ENCODE measurements at regions not wholly inside any gene's neighbourhood (a gene's known extent, or its start where the extent isn't known, plus 50 kb on each side); places are given as distances from the start of the nearest gene placed in this dataset.

DNA sequence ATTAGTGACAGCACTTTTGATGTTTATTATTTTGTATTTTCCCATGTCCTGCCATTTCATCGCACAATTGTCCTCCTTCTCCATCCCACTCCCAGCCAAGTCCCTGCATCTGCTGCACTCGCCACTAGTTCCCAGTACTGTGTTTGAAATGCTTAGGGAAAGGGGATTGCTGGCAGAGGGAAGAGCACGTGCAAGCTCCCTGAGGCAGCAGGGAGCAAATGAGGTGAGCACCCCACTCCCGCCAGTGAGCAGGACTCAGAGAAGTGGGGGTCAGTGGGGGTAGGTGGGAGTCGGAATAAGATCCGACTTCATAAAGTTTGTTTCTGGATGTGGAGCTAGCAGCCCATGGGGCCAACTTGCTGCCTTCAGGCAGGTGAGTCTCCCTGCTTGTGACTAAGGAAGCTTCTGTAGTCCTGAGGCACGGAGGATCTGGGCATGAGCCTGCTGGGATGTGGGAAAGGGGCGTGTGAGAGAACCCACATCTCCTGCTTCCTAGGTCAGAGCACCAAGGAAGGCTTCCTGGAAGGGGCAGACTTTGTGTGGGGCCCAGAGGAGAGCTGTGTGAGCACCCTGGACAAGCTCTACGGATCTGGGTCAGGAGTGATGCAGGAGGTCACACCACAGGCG is 99.7 kb upstream of the TLE3 start:
- TF ChIP-seq, protein P1, sequence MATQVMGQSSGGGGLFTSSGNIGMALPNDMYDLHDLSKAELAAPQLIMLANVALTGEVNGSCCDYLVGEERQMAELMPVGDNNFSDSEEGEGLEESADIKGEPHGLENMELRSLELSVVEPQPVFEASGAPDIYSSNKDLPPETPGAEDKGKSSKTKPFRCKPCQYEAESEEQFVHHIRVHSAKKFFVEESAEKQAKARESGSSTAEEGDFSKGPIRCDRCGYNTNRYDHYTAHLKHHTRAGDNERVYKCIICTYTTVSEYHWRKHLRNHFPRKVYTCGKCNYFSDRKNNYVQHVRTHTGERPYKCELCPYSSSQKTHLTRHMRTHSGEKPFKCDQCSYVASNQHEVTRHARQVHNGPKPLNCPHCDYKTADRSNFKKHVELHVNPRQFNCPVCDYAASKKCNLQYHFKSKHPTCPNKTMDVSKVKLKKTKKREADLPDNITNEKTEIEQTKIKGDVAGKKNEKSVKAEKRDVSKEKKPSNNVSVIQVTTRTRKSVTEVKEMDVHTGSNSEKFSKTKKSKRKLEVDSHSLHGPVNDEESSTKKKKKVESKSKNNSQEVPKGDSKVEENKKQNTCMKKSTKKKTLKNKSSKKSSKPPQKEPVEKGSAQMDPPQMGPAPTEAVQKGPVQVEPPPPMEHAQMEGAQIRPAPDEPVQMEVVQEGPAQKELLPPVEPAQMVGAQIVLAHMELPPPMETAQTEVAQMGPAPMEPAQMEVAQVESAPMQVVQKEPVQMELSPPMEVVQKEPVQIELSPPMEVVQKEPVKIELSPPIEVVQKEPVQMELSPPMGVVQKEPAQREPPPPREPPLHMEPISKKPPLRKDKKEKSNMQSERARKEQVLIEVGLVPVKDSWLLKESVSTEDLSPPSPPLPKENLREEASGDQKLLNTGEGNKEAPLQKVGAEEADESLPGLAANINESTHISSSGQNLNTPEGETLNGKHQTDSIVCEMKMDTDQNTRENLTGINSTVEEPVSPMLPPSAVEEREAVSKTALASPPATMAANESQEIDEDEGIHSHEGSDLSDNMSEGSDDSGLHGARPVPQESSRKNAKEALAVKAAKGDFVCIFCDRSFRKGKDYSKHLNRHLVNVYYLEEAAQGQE (IDR thresholded peaks at IDR 0.05; ENCODE audit: low read depth): no peak
- TF ChIP-seq YY1 (IDR thresholded peaks at IDR 0.05; ENCODE audit: low read depth) (no peak), TCF12 (IDR thresholded peaks at IDR 0.05; ENCODE audit: low read depth) (no peak), TAF1 (IDR thresholded peaks at IDR 0.05; ENCODE audit: low read depth) (no peak)

Measured in Ishikawa (cell line).